K562 (cell line): ENCODE measurements at regions not wholly inside any gene's neighbourhood (a gene's known extent, or its start where the extent isn't known, plus 50 kb on each side); places are given as distances from the start of the nearest gene placed in this dataset.

Experiments used
- CBFA2T2 ChIP-seq: fragments of 450-650 bp; conservative IDR thresholded peaks from 2 replicates; pipeline ENCODE4 v1.6.1; 2017; ENCODE audit warnings: mild to moderate bottlenecking
- CBFA2T3 ChIP-seq: fragments of 450-650 bp; IDR thresholded peaks from 2 replicates; pipeline ENCODE4 v1.6.1; 2017
- NFYB ChIP-seq: IDR thresholded peaks from 2 replicates; pipeline ENCODE4 v1.6.1; 2011; ENCODE audit warnings: mild to moderate bottlenecking, moderate library complexity; ENCODE audit not compliant: insufficient read length; ENCODE audit errors: extremely low read depth
- POLR2AphosphoS2 ChIP-seq: IDR thresholded peaks from 2 replicates; pipeline ENCODE4 v1.6.1; 2012; ENCODE audit warnings: low read length, improper control_type of control experiment
- REST ChIP-seq, 2 experiments: fragments of 450-650 bp; formaldehyde crosslinking in 1 of 2; IDR thresholded peaks; 2 replicates each; pipeline versions ENCODE4 v1.4.0 to v1.6.1; 2014 to 2020; ENCODE audit warnings: mild to moderate bottlenecking in 2 of 2, borderline replicate concordance in 1 of 2, low read depth in 1 of 2
- TF ChIP-seq, protein P1 (sequence below), 2 experiments: fragments of 200-800 bp in 1 of 2; sonication (Bioruptor generic) in 1 of 2; sonication (generic) in 1 of 2; formaldehyde crosslinking in 1 of 2; IDR thresholded peaks in 1 of 2; conservative IDR thresholded peaks in 1 of 2; 2 replicates each; pipeline versions ENCODE4 v1.5.0 to v1.6.1; 2016 to 2020; ENCODE audit warnings: missing compliant biosample characterization in 1 of 2, missing genetic modification characterization in 1 of 2, missing genetic modification reagents in 1 of 2
- TF ChIP-seq, protein P2 (sequence below): fragments of 250-450 bp; sonication (Bioruptor Pico); IDR thresholded peaks from 2 replicates; pipeline ENCODE4 v1.4.0; 2020; ENCODE audit warnings: borderline replicate concordance
- TF ChIP-seq, protein P3 (sequence below): fragments of 450-650 bp; IDR thresholded peaks from one replicate; pipeline ENCODE4 v1.6.1; 2018; ENCODE audit warnings: mild to moderate bottlenecking, moderate library complexity; ENCODE audit not compliant: partially characterized antibody

DNA sequence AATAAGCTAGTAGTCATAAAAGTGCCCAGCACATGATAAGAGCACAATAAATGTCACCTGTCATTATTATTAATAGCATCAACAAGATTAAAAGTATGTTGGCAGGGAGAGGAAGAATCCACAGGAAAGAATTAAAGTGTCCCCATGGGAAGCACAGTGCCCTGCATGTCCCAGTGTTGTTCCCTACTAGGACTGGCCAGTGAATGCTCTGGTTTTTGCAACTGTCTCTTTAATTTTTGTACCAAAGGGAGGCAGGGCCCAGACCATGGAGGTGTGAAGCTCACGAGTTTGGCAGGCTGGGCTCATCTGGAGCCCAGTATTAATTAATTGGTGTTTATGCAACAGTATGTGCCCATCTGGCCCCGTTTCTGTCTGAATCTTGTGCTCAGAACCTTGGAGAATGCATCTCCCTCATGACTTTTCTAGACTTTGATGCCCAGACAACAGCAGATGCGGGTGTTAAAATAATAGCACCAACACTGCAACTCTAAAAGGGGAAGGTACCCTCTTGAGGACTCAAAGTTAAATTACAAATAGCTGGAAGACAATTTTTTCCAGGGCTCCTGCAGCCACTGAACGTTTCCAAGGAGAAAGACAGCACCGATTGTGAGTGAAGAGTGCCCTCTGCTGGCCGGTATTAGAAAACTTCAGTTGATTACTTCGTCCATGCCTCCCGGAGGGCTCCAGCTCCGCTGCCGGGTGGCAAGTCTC, 71.9 kb upstream of the SPATA12 start (continued):
- TF ChIP-seq REST (IDR thresholded peaks at IDR 0.05; ENCODE audit: borderline replicate concordance) (peak; percentile 72), REST (CRISPR knock-in tag; IDR thresholded peaks at IDR 0.05; ENCODE audit: low read depth) (no peak), NFYB (no peak), POLR2AphosphoS2 (no peak), CBFA2T3 (no peak), CBFA2T2 (no peak)
- TF ChIP-seq, protein P1, sequence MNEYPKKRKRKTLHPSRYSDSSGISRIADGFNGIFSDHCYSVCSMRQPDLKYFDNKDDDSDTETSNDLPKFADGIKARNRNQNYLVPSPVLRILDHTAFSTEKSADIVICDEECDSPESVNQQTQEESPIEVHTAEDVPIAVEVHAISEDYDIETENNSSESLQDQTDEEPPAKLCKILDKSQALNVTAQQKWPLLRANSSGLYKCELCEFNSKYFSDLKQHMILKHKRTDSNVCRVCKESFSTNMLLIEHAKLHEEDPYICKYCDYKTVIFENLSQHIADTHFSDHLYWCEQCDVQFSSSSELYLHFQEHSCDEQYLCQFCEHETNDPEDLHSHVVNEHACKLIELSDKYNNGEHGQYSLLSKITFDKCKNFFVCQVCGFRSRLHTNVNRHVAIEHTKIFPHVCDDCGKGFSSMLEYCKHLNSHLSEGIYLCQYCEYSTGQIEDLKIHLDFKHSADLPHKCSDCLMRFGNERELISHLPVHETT (CRISPR knock-in tag; conservative IDR thresholded peaks at IDR 0.05 in 1 of 2, IDR thresholded peaks at IDR 0.05 in 1 of 2): no peak
- TF ChIP-seq, protein P2, sequence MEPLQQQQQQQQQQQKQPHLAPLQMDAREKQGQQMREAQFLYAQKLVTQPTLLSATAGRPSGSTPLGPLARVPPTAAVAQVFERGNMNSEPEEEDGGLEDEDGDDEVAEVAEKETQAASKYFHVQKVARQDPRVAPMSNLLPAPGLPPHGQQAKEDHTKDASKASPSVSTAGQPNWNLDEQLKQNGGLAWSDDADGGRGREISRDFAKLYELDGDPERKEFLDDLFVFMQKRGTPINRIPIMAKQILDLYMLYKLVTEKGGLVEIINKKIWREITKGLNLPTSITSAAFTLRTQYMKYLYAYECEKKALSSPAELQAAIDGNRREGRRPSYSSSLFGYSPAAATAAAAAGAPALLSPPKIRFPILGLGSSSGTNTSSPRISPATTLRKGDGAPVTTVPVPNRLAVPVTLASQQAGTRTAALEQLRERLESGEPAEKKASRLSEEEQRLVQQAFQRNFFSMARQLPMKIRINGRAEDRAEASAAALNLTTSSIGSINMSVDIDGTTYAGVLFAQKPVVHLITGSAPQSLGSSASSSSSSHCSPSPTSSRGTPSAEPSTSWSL (CRISPR knock-in tag): no peak
- TF ChIP-seq, protein P3, sequence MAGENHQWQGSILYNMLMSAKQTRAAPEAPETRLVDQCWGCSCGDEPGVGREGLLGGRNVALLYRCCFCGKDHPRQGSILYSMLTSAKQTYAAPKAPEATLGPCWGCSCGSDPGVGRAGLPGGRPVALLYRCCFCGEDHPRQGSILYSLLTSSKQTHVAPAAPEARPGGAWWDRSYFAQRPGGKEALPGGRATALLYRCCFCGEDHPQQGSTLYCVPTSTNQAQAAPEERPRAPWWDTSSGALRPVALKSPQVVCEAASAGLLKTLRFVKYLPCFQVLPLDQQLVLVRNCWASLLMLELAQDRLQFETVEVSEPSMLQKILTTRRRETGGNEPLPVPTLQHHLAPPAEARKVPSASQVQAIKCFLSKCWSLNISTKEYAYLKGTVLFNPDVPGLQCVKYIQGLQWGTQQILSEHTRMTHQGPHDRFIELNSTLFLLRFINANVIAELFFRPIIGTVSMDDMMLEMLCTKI: no peak
